NOMO-1 (cell line): ENCODE measurements at regions not wholly inside any gene's neighbourhood (a gene's known extent, or its start where the extent isn't known, plus 50 kb on each side); places are given as distances from the start of the nearest gene placed in this dataset.

Experiments
- DNase-seq, 2 experiments: peaks; one replicate each; lab custom pipeline; 2025; ENCODE audit not compliant: unreplicated experiment in 2 of 2; lab: John Stamatoyannopoulos, UW

- DNase-seq = no peak
Measured at GRCh38 chr11:10622108-10622507, 53.6 kb upstream of the LYVE1 start.

DNA sequence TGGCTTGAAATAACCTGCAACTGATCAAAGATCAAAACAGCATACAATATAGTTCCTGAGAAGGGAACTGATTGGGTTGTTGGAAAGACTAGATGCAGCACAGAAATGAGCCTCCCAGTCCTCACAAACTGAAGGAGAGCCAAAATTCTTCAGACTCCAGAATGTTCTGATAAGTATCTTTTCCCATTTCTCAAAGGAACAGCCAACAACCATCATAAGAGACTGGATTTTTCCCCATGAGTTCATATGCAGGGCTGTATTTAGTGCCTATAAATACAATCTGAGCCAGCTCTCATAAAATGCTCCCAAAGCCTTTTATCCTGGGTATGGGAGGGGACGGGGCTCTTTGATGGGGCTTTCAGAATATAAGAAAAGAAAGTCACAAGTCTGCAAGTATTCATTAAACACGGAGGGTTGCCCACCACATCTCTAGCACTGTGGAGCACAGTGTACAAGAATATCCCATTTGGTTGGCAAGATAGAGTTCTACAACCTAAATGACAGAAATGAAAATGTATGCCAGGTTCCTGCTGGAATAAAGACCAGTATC, 50.7 kb upstream of the LYVE1 start:
- no peak for DNase-seq

DNA sequence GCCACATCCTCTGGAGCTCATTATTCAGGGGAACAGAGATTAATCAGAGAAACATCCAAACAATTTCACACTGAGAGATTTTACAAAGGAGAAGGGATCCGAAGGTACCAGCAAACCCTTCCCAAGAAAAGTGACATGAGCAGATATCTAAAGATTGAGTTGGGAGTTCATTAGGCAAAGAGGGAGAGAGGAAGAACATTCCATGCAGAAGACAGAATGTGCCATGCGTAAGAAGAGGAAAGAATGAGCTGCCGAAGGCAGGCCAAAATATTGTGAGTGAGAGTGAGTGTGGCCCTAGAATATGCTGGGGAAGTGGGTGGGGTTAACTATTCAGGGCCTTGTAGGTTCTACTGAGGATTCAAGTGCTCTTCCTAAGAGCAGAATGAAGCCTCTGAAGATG, 50.0 kb upstream of the LYVE1 start:
- DNase-seq = no peak
